Activated naive CD4-positive, alpha-beta T cell treated with anti-CD3 and anti-CD28 coated beads, Interleukin-2, amount 10 ng/mL, durations not matched to agents 7 days and 5 days (primary cell): ENCODE measurements at regions not wholly inside any gene's neighbourhood (a gene's known extent, or its start where the extent isn't known, plus 50 kb on each side); places are given as distances from the start of the nearest gene placed in this dataset.

Experiments used
- CTCF ChIA-PET: fragments of 350-600 bp; sonication (Branson Sonifier 250); formaldehyde crosslinking; loops from one replicate; lab custom pipeline; 2021; ENCODE audit warnings: antibody characterized with exemption; lab: Charles Lee
- DNase-seq: peaks from one replicate; pipeline ENCODE4 v3.0.0-alpha.2; 2020
- H3K27ac Mint-ChIP-seq: one replicate; pipeline ENCODE4 v1.8.0; 2021; ENCODE audit warnings: mild to moderate bottlenecking, moderate library complexity, mixed read lengths
- H3K27me3 Mint-ChIP-seq: one replicate; pipeline ENCODE4 v1.8.0; 2021; ENCODE audit warnings: mild to moderate bottlenecking, mixed read lengths
- H3K36me3 Mint-ChIP-seq: one replicate; pipeline ENCODE4 v1.8.0; 2021; ENCODE audit warnings: mixed read lengths
- H3K4me1 Mint-ChIP-seq: one replicate; pipeline ENCODE4 v1.8.0; 2021; ENCODE audit warnings: mixed read lengths
- H3K4me3 Mint-ChIP-seq: one replicate; pipeline ENCODE4 v1.8.0; 2021; ENCODE audit warnings: mild to moderate bottlenecking, moderate library complexity, mixed read lengths
- H3K9me3 Mint-ChIP-seq: one replicate; pipeline ENCODE4 v1.8.0; 2021; ENCODE audit warnings: mixed read lengths

- DNase-seq = no peak
- no peak overlapping the region for H3K27ac Mint-ChIP-seq
- H3K9me3 Mint-ChIP-seq = no peaks in the 10 kb centered on the region
- H3K4me3 Mint-ChIP-seq = no peak overlapping the region
- H3K27me3 Mint-ChIP-seq = no peaks in the 10 kb centered on the region
- CTCF ChIA-PET = no interaction called here
- H3K4me1 Mint-ChIP-seq = no peaks in the 10 kb centered on the region
- H3K36me3 Mint-ChIP-seq = no peaks in the 10 kb centered on the region
Observed at GRCh38 chr12:39240587-39240986, 202.3 kb downstream of the KIF21A start.

- Mint-ChIP-seq H3K4me3 (no peak overlapping the region), H3K4me1 (no peaks in the 10 kb centered on the region), H3K9me3 (no peaks in the 10 kb centered on the region), H3K27me3 (no peaks in the 10 kb centered on the region), H3K27ac (no peak overlapping the region), H3K36me3 (no peaks in the 10 kb centered on the region)
- no peak for DNase-seq
- CTCF ChIA-PET = interaction anchor here (1.0 to 1.9 kb wide), 2 partner anchors 10 to 33 kb away, joined by 4 to 6 read pairs; no protein-coding TSS in a partner anchor
Observed at GRCh38 chr12:39239490-39240486, 203.1 kb downstream of the KIF21A start.

DNA sequence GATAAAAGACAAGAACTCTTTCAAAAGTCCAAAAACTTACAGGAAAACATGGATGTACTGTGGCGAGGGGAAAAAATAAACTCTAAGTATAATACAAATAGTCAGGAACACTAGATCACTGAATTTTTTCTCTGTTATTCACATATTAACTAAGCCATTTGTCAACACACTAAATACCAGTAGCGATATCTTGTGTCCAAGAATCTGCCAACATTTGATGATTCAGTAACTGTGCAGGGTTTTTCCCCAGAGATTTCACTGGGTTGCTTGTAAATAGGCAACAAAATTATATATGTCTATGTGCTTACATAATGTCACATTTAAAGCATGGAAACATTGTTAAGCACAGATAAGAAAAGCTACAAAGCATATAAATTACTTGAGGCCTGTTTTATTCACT is 205.9 kb downstream of the KIF21A start:
- H3K4me3 Mint-ChIP-seq = no peak overlapping the region

DNA sequence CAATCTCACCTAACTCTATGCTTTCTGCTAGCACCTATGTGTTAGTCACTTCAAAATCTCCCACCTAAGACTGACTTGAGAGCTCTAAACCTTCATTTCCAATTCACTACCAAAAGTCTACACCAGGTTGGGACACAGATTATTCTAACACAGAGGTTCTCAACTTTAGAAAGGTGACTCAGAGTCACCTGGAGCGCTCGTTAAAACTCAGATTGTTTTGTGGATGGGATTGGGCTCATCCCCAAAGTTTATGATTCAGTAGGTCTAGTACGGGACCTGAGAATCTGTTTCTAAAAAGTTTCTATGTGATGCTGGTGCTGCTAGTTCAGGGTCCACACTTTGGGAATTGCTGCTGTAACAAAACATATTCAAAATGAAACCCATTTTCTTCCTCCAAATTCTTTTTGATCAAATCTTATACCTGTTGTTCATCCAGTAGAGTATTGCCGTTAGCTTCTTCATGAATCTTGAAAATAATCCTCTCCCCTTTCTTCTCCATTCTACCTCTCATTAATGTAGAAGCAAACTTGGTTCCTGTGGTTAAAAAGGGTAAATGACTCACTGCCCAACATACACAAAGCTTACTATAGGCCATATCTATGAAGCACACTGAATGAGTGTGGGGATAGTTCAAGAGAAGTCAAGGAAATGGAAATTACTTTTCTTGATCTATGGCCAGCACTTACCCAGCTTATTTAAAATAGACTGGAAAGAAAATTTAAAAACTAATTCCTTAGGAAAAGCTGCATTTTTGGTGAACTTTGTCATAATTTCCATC is 206.7 kb downstream of the KIF21A start:
- no peak for DNase-seq
- Mint-ChIP-seq H3K27me3 (no peaks in the 10 kb centered on the region), H3K9me3 (no peaks in the 10 kb centered on the region), H3K36me3 (no peaks in the 10 kb centered on the region), H3K4me1 (no peaks in the 10 kb centered on the region), H3K4me3 (no peak overlapping the region), H3K27ac (no peak overlapping the region)
- CTCF ChIA-PET = interaction anchor here (0.5 kb wide), 1 partner anchor 917 kb away, joined by 5 read pairs; no protein-coding TSS in a partner anchor

More for the DNA sequence above, 205.9 kb downstream of the KIF21A start:
- Mint-ChIP-seq H3K9me3 (no peaks in the 10 kb centered on the region), H3K4me1 (no peaks in the 10 kb centered on the region), H3K27ac (no peak overlapping the region), H3K36me3 (no peaks in the 10 kb centered on the region), H3K27me3 (no peaks in the 10 kb centered on the region)
- no peak for DNase-seq
- CTCF ChIA-PET = no interaction called here

GRCh38 chr12:39230086-39230485 is 212.8 kb downstream of the KIF21A start:
- H3K4me3 Mint-ChIP-seq = no peak overlapping the region
- H3K27me3 Mint-ChIP-seq = no peaks in the 10 kb centered on the region
- H3K9me3 Mint-ChIP-seq = no peaks in the 10 kb centered on the region
- no peaks in the 10 kb centered on the region for H3K4me1 Mint-ChIP-seq
- DNase-seq = no peak
- no peaks in the 10 kb centered on the region for H3K36me3 Mint-ChIP-seq
- CTCF ChIA-PET = no interaction called here
- no peak overlapping the region for H3K27ac Mint-ChIP-seq

GRCh38 chr12:39227218-39227617 is 215.7 kb downstream of the KIF21A start:
- no peak overlapping the region for H3K27ac Mint-ChIP-seq
- no peaks in the 10 kb centered on the region for H3K4me1 Mint-ChIP-seq
- no peaks in the 10 kb centered on the region for H3K36me3 Mint-ChIP-seq
- H3K4me3 Mint-ChIP-seq = no peak overlapping the region
- DNase-seq = no peak
- CTCF ChIA-PET = no interaction called here
- no peaks in the 10 kb centered on the region for H3K9me3 Mint-ChIP-seq
- H3K27me3 Mint-ChIP-seq = no peaks in the 10 kb centered on the region

DNA sequence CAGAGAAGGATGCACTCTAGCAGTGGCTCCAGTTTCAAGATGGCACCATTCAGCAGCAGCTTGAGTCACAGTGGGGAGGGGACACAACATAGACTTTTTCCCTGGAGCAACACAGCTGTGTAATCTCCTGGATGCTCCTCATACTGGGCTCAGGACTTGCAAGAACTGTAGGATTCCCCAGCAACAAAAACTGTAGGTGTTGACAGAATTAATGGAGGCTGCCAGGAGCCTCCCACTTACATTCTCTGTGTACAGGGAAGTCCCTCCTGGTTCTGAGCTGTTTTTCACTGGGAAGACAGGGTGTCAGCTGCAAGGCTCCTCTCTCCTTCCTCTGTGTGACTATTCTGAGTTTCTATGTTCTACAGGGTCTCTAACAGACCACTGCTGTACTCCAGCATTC is 217.9 kb downstream of the KIF21A start:
- Mint-ChIP-seq H3K27me3 (no peaks in the 10 kb centered on the region), H3K36me3 (no peaks in the 10 kb centered on the region), H3K4me1 (no peaks in the 10 kb centered on the region), H3K9me3 (no peaks in the 10 kb centered on the region), H3K4me3 (no peak overlapping the region), H3K27ac (no peak overlapping the region)
- CTCF ChIA-PET = no interaction called here
- DNase-seq = no peak

DNA sequence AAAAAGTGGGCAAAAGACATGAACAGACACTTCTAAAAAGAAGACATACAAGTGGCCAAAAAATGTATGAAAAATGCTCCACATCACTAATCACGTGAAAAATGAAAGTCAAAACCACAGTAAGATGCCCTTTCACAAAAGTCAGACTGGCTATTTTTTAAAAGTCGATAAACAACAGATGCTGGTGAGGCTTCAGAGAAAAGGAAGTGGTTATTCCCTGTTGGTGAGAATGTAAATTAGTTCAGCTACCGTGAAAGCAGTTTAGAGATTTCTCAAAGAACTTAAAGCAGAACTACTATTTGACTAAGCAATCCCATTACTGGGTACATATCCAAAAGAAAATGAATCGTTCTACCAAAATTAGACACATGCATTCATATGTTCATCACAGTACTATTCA is 237.0 kb downstream of the KIF21A start:
- no peak for DNase-seq
- no peaks in the 10 kb centered on the region for H3K27me3 Mint-ChIP-seq
- H3K4me1 Mint-ChIP-seq = no peaks in the 10 kb centered on the region
- CTCF ChIA-PET = no interaction called here
- H3K4me3 Mint-ChIP-seq = no peak overlapping the region
- H3K27ac Mint-ChIP-seq = no peak overlapping the region
- no peaks in the 10 kb centered on the region for H3K9me3 Mint-ChIP-seq
- H3K36me3 Mint-ChIP-seq = no peaks in the 10 kb centered on the region

DNA sequence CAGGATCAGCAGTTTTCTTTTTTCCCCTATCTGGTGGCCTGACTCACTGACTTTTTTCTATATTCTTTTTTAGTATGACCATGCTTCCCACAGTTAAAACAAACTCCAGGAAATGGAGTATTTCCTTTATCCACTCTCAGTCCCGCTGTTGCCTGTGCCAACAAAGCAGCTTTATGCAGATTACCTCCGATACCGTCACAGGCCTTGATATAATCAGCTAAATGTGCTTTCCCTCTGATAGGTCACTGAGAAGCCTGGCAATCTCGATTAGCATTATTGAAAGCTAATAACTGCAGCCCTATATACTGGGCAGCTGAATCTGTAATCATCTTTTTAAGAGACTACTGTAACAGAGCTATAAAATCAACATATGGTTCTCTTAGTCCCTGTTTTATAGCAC is 243.6 kb downstream of the KIF21A start:
- Mint-ChIP-seq H3K36me3 (no peaks in the 10 kb centered on the region), H3K27me3 (no peaks in the 10 kb centered on the region), H3K4me1 (no peaks in the 10 kb centered on the region), H3K9me3 (peaks cover 2% of the 10 kb centered on the region), H3K4me3 (no peak overlapping the region), H3K27ac (no peak overlapping the region)
- DNase-seq = no peak
- CTCF ChIA-PET = no interaction called here

- Mint-ChIP-seq H3K9me3 (no peaks in the 10 kb centered on the region), H3K27me3 (no peaks in the 10 kb centered on the region), H3K4me1 (no peaks in the 10 kb centered on the region), H3K36me3 (no peaks in the 10 kb centered on the region), H3K27ac (no peak overlapping the region), H3K4me3 (no peak overlapping the region)
- DNase-seq = no peak
- CTCF ChIA-PET = no interaction called here
Observed at GRCh38 chr12:39188689-39189088, 254.2 kb downstream of the KIF21A start.

GRCh38 chr12:39186744-39187143 is 256.2 kb downstream of the KIF21A start:
- no peak for DNase-seq
- Mint-ChIP-seq H3K4me3 (no peak overlapping the region), H3K27ac (no peak overlapping the region), H3K27me3 (no peaks in the 10 kb centered on the region), H3K9me3 (no peaks in the 10 kb centered on the region), H3K36me3 (no peaks in the 10 kb centered on the region), H3K4me1 (no peaks in the 10 kb centered on the region)
- CTCF ChIA-PET = no interaction called here

DNA sequence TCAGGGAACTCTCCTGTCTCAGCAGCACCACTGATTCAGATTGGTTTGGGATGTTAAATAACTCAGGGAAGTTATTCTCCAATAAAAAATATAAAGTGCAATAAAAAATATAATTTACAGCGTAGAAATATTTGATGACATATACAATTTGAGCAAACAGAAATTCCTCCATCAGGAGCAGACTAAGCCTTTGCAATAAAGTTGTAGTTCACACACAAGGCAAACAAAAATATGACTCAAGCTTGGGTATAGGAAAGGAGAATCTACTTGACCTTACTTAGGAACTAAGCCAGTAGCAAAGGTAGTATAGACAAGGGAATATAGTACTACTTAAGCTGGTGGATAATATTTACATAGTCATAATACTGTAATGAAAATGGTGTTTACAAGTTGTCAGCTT is 264.1 kb downstream of the KIF21A start:
- CTCF ChIA-PET = no interaction called here
- Mint-ChIP-seq H3K9me3 (no peaks in the 10 kb centered on the region), H3K27ac (no peak overlapping the region), H3K4me3 (no peak overlapping the region), H3K27me3 (no peaks in the 10 kb centered on the region), H3K4me1 (no peaks in the 10 kb centered on the region), H3K36me3 (no peaks in the 10 kb centered on the region)
- no peak for DNase-seq

DNA sequence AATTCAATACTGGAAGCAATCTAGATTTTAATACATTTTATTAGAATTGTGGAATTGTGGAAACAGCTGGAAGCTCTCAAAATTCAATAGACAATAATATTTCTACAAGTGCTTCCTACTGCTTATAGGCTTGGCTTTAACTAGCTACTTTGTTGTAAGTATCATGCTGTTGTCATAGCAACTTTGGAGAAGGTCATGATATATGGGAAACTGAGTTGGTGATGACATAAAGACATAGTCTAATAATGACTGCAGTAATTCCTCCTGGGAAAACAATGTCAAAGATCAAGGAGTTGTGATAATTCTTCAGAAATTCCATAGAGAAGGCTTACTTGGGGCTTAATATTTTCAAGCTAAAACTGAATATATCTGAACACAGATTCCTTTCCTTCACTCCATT is 266.6 kb downstream of the KIF21A start:
- H3K4me3 Mint-ChIP-seq = no peak overlapping the region
- no peaks in the 10 kb centered on the region for H3K4me1 Mint-ChIP-seq
- CTCF ChIA-PET = no interaction called here
- no peak overlapping the region for H3K27ac Mint-ChIP-seq
- DNase-seq = no peak
- no peaks in the 10 kb centered on the region for H3K36me3 Mint-ChIP-seq
- H3K9me3 Mint-ChIP-seq = no peaks in the 10 kb centered on the region
- H3K27me3 Mint-ChIP-seq = no peaks in the 10 kb centered on the region

- no peak overlapping the region for H3K27ac Mint-ChIP-seq
- CTCF ChIA-PET = no interaction called here
- peaks cover 1% of the 10 kb centered on the region for H3K9me3 Mint-ChIP-seq
- DNase-seq = no peak
- H3K36me3 Mint-ChIP-seq = no peaks in the 10 kb centered on the region
- no peaks in the 10 kb centered on the region for H3K4me1 Mint-ChIP-seq
- no peaks in the 10 kb centered on the region for H3K27me3 Mint-ChIP-seq
- no peak overlapping the region for H3K4me3 Mint-ChIP-seq
Observed at GRCh38 chr12:39173726-39174125, 268.3 kb upstream of the CPNE8 start.
